NB4 (cell line): ENCODE measurements at regions not wholly inside any gene's neighbourhood (a gene's known extent, or its start where the extent isn't known, plus 50 kb on each side); places are given as distances from the start of the nearest gene placed in this dataset.

Experiments used
- CTCF ChIP-seq: IDR thresholded peaks from one replicate; pipeline ENCODE4 v1.5.1; 2012; ENCODE audit warnings: low read depth, low read length
- POLR2A ChIP-seq: IDR thresholded peaks from 2 replicates; pipeline ENCODE4 v1.6.1; 2011; ENCODE audit warnings: mild to moderate bottlenecking; ENCODE audit not compliant: insufficient read length; ENCODE audit errors: extremely low read depth

- TF ChIP-seq CTCF (no peak), POLR2A (no peak)
Measured at GRCh38 chr11:115060840-115061239, 382.5 kb downstream of the NXPE2 start.
